HS-5 (cell line): ENCODE measurements at regions not wholly inside any gene's neighbourhood (a gene's known extent, or its start where the extent isn't known, plus 50 kb on each side); places are given as distances from the start of the nearest gene placed in this dataset.

Experiments
- DNase-seq: peaks from one replicate; pipeline ENCODE4 v3.0.0-alpha.2; 2012; ENCODE audit warnings: low read depth

DNA sequence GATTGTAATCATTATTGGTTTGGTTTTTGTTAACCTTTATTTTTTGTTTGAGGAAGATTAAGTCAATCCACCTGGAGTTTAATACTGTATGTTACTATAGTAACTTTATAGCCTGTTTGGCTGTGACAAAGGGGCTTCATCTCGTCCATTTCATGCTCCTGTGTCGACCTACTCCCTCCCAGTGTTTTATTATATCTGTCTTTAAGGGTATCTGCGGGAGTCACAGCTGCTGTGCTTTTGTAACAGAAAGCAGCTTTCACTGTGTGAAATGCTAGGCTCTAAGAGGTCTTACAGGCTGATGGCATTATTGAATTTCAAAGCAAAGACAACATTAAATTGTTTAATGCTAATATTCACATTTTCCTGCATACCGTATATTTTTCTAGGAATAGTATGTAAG, 698.0 kb upstream of the POU3F2 start:
- no peak for DNase-seq

- DNase-seq, result no peak
Observed at GRCh38 chr6:98137391-98137790, 697.0 kb upstream of the POU3F2 start.

- DNase-seq, result no peak
Observed at GRCh38 chr6:98142839-98143238, 691.5 kb upstream of the POU3F2 start.

GRCh38 chr6:98146656-98147055, 687.7 kb upstream of the POU3F2 start:
- DNase-seq, result no peak

DNA sequence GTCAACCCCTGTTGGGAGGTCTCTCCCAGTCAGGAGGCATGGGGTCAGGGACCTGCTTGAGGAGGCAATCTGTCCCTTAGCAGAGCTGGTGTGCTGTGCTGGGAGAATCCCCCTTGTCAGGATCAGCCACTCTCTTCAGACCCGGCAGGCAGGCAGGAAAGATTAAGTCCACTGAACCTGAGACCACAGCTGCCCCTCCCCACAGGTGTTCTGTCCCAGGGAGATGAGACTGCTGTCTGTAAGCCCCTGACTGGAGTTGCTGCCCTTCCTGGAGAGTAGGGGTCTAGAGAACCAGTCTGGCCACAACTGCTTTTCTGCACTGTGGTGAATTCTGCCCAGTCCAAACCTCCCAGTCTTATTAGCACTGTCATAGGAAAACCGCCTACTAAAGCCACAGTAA, 677.8 kb upstream of the POU3F2 start:
- DNase-seq, result no peak

DNA sequence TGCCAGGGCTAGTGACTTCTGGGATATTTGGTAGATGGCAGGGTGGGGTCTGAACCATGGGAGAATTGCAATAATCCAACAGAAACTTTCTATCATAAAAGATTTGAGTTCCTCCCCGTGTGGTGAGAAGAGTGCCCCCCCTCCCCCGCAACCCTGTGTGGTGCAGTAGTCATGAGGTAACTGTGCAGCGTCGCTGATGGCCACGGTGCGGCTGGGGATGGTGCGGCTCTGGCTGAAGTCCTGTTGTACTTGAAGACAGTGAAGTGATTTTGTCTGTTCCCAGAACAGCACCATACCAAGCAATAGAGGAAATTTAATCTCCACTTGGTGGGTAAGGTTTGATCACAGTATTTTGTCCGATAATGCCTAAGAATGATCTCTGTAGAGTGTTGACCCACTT, 654.8 kb upstream of the POU3F2 start:
- no peak for DNase-seq

DNA sequence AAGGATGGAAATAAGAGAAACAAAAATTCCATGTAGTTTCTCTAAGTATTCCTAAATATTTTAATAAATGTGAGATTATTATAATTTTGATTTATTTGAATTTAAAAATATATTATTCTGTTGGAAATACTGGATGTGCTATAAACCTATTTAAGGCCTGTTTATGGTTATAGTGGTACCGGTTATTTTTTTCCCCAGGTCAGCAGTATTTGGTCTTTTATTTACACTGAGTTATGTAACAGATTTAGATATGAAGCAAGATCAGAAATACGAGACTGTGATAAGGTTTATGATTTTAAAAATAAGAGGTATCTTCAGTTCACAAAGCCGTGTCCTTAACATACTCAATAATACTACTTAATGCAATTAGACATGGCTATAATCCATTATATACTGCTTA, 634.3 kb upstream of the POU3F2 start:
- DNase-seq, result no peak

GRCh38 chr6:98203170-98203806, 631.1 kb upstream of the POU3F2 start:
- DNase-seq, result peak; percentile 2

DNA sequence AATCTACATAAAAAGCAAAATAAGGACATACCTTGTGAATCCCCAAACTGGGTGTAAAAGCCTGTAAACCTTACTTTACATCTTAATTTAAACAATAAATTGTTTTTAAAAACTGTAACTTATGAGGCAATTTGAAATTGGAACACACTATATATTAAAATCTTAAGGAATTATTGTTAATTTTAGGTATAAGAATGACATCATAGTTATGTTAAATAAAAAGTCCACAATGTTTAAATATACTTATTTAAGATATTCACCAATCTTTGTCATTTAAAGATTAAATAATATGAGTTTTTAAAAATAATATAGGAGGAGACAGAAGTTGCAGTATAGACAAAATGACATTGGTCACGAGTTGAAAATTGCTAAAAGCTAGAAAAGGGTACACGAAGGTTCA, 621.9 kb upstream of the POU3F2 start:
- DNase-seq, result no peak

DNA sequence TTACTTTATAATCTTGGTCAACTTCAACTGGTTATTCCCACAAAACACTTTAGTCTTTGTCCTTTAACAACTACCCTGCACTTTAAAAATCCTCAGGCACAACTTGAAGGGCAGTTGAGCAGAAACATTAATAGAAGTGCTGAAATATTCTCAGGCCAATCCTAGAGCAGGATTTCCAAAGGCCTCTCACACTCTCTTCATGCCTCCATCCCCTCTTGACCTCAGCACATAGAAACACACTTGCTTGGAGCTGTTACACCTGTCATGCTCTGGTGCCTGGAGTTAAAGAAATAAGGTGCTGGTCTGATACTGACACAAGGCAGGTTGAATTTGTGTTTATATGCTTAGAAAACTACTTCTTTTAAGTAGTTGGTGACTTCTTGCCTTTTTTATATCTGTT, 618.8 kb upstream of the POU3F2 start:
- DNase-seq, result no peak

GRCh38 chr6:98230250-98230649, 604.1 kb upstream of the POU3F2 start:
- no peak for DNase-seq

GRCh38 chr6:98239057-98239456, 595.3 kb upstream of the POU3F2 start:
- no peak for DNase-seq

DNA sequence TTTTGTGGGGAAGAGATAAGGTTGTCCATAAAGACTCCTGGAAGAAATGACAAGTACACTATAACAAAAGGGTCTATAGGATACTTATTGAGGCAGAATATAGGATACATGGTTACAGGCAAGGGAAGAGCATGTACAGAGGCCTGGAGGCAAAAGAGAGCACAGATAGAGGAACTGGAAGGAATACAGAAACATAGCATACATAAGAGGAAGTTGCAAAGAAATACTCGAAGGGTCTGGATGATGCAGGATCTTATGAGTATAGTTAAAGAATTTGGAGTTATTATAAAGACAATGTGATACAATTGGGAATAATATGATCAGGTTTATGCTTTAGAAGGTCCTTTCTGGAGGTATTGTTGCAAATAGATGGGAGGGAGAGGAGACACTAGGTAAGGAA, 592.7 kb upstream of the POU3F2 start:
- DNase-seq, result no peak

DNA sequence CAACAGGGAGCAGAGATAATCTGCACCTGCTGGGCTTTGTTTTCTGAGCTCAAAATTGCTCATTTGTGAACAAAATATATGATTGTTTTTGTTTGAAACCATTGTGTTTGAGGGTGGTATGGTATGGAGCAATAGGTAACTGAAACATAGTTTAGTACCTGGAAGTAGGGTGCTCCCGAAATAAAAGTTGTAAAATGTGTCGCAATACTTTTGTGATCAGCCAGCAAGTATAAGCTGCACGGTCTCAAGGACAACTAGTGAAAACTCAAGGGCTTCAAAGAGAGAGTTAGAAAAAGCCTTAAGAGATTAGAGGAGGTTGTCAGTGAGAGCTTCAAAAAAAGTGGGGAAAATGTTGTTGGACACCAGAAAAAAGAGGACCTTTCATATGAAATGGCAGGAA, 579.8 kb upstream of the POU3F2 start:
- no peak for DNase-seq

- no peak for DNase-seq
Observed at GRCh38 chr6:98260382-98260781, 574.0 kb upstream of the POU3F2 start.

GRCh38 chr6:98272060-98272459, 562.3 kb upstream of the POU3F2 start:
- DNase-seq, result no peak

GRCh38 chr6:98274691-98275090, 559.7 kb upstream of the POU3F2 start:
- no peak for DNase-seq

DNA sequence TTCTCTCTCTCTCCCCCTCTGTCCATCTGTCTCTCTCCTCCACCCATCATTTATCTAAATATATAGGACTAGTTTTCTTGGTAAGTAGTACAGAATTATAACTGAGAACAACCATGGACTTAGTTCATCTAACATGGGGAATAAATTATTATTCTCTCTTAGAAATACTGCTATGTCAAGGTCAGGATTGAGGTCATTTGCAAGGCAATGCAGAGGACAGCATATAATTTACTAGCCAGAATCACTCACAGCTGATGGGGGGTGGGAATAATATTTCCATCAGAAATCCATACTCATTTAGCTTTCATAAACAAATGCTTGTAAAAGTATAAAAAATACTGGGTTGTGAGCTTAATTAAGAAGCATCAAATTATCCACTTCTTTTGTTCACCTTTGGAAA, 553.9 kb upstream of the POU3F2 start:
- DNase-seq, result no peak

DNA sequence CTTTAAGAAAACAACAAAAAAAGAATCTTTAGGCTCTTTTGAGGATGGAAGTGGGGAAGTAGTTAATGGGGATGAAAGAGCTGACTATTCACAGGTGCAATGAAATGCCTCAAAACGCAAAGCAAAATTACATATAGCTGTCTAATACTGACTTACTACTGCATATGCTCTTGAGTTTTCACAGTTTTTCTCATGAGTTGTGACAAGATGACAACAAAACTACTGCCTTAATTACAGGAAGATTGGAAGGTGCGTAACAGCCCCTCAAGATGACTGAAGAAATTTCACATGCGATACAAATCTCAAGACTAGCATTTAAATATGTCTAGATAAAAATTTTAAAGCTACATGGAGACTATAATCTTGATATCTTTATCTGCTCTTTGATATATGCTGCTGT, 547.8 kb upstream of the POU3F2 start:
- no peak for DNase-seq

GRCh38 chr6:98287876-98288275, 546.5 kb upstream of the POU3F2 start:
- DNase-seq, result no peak

GRCh38 chr6:98292810-98293209, 541.6 kb upstream of the POU3F2 start:
- DNase-seq, result no peak

GRCh38 chr6:98295515-98296175, 538.7 kb upstream of the POU3F2 start:
- DNase-seq, result no peak

DNA sequence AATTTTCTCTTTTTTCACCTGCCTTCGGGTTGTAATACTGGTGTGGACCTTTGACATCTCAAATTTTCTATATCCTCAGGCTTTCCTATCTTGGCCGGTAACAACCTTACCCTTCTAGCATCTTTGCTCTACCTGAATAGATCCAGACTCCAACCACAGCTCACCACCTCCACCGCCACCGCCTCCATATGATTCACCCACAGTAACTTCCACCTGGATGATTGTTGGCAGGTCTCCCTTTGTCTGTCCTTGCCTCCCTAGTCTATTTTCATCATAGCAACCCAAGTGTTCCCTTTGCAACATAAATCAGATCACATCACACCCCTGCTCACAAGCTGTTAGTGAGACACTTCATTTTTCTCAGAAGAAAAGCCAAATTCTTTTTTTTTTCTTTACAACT, 525.8 kb upstream of the POU3F2 start:
- DNase-seq, result no peak

DNA sequence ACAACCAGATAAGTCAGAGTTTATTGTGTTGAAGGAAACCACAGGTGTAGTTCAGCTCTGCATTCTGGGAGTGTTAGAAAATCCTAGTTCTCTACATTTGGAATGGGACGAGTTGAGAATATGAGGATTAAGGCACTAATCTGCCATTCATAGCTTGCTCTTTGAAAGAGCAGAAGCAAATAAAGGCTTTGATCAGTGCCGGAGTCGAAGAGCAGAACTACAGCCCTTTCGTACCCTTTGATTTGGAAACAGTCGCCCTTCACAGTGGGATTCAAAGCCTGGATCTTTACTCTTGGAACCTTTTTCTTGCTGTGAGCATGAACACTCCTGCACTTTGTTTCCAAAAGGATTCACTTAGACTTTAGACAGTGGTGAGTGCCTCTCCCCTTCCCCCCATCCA, 523.9 kb upstream of the POU3F2 start:
- DNase-seq, result no peak
